GM18909 (cell line): ENCODE measurements at regions not wholly inside any gene's neighbourhood (a gene's known extent, or its start where the extent isn't known, plus 50 kb on each side); places are given as distances from the start of the nearest gene placed in this dataset.

ENCODE experiments used
- ATAC-seq: cut with Tn5 transposase; IDR thresholded peaks from one replicate; pipeline ENCODE4 v1.9.1; 2021; ENCODE audit warnings: mild to moderate bottlenecking; ENCODE audit not compliant: unreplicated experiment, poor library complexity

- no peak for ATAC-seq
Measured at GRCh38 chr3:107239703-107240102, 137.5 kb upstream of the CCDC54 start.

DNA sequence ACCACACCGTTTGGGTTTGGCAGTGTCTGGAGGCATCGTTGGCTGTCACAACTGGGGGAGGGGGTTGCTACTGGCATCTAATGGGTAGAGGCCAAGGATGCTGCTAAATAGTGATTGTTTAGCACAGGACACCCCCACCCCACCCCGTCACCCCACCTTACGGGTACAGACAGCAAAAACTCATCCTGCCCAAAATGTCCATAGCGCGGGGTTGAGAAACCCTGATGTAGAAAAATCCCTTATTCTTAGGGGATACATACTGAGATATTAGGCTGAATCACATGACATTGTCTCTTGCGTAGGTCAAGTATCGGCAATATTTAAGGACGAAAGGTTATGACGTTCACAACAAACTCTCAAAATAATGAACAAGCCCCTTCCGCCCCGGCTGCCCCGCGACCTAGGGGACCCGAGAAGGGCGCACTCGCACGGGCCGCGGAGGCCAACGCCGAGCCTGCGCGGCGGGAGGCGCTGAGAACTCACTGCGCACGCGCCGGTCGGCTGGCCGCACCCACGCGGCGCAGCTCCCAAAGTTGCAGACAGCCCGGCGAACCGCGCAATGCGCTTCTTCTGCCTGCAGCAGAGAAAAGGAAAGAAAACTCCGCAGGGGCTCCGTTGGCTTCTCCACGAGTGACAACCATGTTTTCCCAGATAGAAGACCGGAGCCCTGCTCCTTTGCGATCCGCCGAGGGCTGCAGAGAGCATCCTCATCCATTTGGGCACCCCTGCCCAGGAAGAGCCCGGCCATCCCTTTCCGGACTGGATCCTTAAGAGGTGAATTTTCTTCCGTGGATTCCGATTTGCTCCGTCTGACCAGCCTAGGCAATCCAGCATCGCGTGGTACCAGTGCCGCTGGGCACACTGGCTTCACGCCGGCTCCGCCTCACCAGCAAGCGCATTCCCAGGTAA lies 136.8 kb upstream of the CCDC54 start:
- peak; percentile 92 for ATAC-seq

GRCh38 chr3:107241217-107241616 lies 136.0 kb upstream of the CCDC54 start:
- ATAC-seq = peak; percentile 55

DNA sequence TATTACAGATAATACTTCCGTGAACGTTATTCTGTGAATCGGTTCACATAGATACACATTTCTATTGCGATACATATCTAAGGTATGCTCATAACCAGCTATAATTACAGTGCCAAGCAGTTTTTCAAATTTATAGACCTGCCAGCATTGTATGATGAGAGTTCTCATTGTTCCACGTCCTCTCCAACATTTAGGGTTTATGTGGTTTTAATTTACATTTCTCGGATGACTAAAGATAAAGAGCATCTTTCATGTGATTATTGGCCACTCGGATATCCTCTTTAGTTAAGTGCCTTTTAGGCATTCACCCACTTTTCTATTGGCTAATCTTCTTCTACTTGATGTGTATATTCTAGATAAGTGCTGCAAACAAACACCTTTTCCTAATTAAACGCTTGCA lies 134.7 kb upstream of the CCDC54 start:
- no peak for ATAC-seq

- ATAC-seq = no peak
Measured at GRCh38 chr3:107247116-107247515, 130.1 kb upstream of the CCDC54 start.

DNA sequence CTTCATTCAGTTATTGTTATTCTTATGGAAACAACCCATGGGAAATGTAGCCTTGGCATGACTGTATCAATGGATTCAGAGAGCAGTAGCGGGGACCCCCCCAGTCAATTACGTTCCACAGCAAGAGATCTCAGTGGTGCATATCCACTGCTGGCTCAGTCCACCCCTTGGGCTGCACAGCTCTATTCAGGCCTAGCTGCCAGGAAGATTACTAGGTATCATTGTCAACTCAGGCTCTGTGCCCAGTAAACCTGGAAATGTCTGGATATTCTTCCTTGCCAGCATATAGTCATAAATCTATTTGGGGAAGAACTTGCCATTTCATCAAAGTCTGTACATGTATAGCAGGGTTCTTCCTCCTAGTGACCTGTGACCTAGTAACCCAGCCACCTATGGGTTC lies 128.1 kb upstream of the CCDC54 start:
- ATAC-seq = no peak

DNA sequence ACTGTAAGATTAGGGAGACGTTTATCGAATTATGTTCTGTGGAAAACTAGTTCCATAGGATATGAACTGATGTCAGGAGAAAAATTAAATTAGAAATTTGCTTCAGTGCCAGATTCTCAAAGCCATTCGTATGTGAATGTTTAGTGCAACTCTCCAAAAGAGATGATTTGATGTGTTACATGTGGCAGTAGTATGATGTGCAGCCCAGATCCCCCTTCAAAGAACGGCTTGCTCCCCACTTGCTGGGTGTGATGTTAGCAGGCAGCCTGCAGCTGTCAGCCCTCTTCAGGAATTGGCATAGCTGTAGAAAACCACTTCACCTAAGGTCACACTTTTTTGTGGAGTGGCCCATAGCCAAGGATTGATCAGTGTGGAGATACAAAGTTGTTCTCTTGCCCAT lies 127.0 kb upstream of the CCDC54 start:
- no peak for ATAC-seq

GRCh38 chr3:107251819-107252218 lies 125.4 kb upstream of the CCDC54 start:
- ATAC-seq = no peak

DNA sequence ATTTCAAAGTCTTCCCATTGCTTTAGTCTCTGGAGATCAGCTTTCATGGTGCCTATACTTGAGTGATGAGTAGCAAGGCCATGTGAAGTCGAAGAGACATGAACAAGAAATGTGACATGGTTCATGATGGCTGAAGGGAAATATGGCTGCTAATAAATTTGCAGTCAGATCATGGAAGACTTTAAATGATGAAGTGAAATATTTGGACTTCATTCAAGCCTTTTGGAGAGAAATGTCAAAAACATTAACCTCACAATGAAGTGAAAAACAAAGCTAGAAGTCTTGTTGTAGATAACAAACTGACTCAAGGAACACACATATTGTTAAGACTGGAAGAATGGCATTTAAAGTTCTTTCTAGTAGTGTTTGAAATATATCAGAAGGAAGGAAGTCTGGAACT lies 120.3 kb upstream of the CCDC54 start:
- no peak for ATAC-seq

DNA sequence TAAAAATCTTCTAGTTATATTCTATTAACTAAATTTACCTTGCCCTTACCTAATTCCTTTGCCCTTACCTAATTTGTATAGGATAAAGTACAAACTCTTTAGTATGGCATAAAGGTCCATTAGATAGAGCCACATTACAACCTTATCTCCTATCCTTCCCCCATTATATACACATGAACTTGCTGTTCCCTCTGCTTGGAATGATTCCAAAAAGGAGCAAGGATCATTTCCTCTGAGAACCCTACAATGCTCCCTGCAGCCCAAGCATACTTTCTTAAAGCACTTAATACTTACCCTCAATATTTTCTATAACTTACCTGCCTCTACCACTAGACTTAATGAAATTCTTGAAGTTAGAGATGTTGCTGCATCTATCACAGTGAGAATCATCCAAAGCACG lies 118.9 kb upstream of the CCDC54 start:
- ATAC-seq = no peak

DNA sequence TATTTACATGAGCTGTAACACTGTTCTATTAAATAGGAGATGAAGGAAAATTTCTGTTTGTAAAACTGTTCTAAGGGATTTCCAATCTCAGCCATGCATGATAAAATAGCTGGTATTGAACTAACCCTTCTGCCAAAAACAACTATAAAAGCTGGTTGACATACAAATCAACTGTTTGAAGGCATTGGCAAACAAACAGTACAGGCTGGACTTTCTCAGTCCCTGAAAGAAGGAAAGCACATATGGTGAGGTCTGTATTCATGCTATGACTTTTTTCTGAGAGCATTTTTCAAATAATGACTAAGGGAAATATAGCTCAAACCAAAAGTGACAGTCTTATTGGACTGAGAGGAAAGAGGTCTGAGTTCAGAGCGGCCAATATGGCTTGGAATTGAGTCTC lies 117.0 kb upstream of the CCDC54 start:
- no peak for ATAC-seq

DNA sequence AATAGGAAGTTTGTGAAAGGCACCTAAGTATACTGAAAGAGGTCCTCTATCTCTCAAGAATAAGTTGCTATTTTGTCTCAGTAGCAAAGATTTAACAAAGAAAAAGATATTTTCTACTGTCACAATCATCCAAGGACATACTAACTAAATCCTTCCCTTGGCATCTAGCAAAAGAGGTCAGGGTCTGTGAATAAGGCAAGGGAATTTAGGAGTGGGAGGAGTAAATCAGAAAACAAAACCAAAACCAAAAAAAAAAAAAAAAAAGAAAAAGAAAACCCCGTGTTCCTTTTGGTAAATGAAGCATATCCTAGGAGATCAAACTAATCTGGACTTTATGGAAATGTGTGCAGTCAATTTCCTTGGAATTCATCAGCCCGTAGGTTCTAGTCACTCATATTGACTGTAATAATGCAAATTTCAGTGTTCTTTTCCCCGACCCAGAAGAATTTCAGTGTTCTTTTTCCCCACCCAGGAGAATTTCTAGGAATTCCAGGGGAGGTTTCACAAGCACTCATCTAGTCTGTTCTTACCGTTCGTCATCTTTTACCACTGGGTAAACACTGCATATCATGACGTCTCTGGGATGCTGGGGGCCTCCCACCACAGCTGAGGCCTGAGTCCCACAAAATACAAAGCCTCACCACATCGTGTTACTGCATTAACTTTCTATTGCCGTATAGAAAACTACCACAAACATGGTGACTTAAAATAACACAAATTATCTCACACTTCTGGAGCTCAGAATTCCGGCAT lies 113.8 kb upstream of the CCDC54 start:
- no peak for ATAC-seq

DNA sequence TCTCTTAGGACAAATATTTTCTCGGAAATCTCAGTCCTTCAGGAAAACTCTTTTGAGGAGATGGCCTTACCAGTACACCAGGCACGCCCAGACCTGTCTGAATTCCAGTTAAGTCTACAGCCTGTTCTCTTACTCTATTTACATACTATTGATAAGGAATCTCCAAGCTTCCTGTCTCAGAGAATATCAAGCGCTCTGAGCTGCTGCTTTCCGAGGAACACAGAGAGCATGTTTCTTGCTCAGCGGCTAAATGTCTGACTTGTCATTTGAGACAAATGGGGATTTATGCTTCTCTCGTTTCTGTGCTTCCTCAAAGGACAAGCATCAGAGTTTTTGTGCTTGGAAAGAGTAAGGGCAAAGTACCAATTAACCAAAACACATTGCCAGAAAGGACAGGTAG lies 112.4 kb upstream of the CCDC54 start:
- no peak for ATAC-seq

DNA sequence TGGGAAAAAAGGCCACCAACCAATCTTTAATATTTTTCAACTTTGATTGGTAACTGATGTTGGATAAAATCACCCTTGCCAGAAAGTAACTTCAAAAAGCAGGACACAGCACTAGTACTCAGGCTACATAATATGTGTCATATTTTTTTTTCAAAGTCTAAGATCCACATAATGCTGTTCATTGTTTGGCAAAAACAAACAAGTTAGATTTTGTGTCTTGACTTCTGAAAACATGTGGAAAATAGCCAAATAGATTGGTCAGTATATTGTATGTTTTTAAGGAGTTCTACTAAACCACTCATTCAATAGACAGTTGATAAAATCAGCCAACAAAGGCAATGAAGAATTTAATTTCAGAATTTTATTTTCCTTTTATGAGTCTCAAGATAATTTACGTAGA lies 111.7 kb upstream of the CCDC54 start:
- no peak for ATAC-seq

- ATAC-seq = no peak
Measured at GRCh38 chr3:107268469-107268868, 108.8 kb upstream of the CCDC54 start.

DNA sequence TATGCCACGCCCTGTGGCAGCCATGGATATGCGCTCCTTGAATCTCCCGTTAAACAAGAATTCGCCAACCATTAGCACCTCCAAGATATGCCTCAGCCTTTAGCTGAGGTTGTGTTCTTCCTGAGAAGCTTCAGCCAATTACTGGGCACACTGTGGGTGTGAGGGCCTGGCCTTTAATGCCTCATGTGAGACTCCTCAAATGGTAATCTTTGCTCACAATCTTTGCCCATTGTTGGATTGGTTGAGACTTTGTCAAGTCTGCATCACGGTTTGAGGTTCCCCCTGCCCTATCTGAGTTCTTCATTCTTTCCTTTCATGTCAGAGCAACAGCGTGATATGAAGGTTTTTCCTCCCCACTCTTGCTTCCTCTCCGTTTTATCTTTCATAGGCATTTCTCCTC lies 108.1 kb upstream of the CCDC54 start:
- no peak for ATAC-seq

GRCh38 chr3:107271787-107272387 lies 105.4 kb upstream of the CCDC54 start:
- ATAC-seq = peak; percentile 70

- no peak for ATAC-seq
Measured at GRCh38 chr3:107272471-107272870, 104.8 kb upstream of the CCDC54 start.

DNA sequence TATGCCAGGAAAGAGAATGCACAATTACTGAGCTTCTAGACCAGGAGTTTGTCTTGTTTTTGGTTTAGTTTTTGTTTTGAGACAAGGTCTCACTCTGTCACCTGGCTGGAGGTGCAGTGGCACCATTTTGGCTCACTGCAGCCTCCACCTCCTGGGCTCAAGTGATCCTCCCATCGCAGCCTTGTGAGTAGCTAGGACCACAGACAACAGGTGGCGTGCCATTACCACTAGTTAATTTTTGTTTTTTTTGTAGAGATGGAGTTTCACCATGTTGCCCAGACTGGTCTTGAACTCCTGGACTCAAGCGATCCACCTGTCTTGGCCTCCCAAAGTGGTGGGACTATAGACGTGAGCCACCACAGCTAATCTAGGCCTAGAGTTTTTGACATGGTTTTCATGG lies 104.4 kb upstream of the CCDC54 start:
- ATAC-seq = no peak

DNA sequence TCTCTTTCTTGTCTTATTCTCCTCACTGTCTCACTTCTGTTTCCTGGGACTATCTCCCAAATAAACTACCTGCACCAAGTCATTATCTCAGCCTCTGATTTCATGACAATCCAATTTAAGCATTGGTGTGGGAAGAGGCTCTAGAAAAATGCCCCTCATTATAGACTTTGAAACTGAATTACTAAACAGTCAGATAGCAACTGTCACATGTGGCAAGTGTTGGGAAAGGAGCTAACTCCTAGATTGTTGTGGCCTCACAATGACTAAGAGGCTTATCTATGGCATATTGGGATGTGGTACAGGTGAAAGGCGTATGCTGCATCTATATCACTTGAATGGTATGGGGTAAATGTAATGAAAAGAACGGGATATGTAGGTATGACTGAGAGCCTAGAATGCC lies 103.5 kb upstream of the CCDC54 start:
- ATAC-seq = no peak

DNA sequence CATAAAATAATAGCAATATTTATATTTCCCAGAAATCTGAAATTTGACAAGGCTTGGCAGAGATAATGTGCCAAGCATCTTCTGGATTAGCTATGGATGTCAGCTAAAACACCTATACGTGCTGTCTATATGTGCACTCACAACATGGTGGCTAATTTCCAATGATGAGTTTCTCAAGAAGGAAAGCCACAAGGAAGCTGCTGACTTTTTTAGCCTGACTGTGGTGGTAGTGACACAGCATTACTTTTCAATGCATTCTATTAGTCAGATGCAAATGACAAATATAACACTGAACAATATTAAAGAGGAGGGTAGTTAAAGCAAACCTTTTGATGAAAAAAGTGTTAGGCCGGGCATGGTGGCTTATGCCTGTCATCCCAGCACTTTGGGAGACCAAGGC lies 101.7 kb upstream of the CCDC54 start:
- ATAC-seq = no peak
